Right renal pelvis (tissue), 4 donors: ENCODE measurements at regions not wholly inside any gene's neighbourhood (a gene's known extent, or its start where the extent isn't known, plus 50 kb on each side); places are given as distances from the start of the nearest gene placed in this dataset.
A peak's percentile ranks its signal among the peaks of the same experiment; 100 is the strongest.
"Not testable (repeated sequence)": the region's sequence is repeated elsewhere in the genome, so short reads cannot be mapped to it uniquely, and the experiment has no call there.

Experiments used
- DNase-seq, 4 donors: peaks; one replicate each; pipeline ENCODE4 v3.0.0-alpha.2; 2013; ENCODE audit warnings: low read depth in 4 of 4, low spot score in 3 of 4, missing footprints in 1 of 4

GRCh38 chr4:36582198-36582597 lies 300.8 kb downstream of the DTHD1 start:
- no peak for DNase-seq

- no peak for DNase-seq
Observed at GRCh38 chr4:36587909-36588472, 306.6 kb downstream of the DTHD1 start.

GRCh38 chr4:36590343-36590742 lies 308.9 kb downstream of the DTHD1 start:
- no peak for DNase-seq

- no peak for DNase-seq
Observed at GRCh38 chr4:36601864-36602495, 320.6 kb downstream of the DTHD1 start.

- no peak for DNase-seq
Observed at GRCh38 chr4:36609661-36610060, 328.2 kb downstream of the DTHD1 start.

- no peak for DNase-seq
Observed at GRCh38 chr4:36610628-36611027, 329.2 kb downstream of the DTHD1 start.

- DNase-seq: not testable (repeated sequence)
Observed at GRCh38 chr4:36613142-36613541, 331.7 kb downstream of the DTHD1 start.

- no peak for DNase-seq
Observed at GRCh38 chr4:36614011-36614410, 332.6 kb downstream of the DTHD1 start.

- DNase-seq: no peak
Observed at GRCh38 chr4:36618102-36618501, 336.7 kb downstream of the DTHD1 start.

GRCh38 chr4:36624030-36624429 lies 342.6 kb downstream of the DTHD1 start:
- DNase-seq: no peak

GRCh38 chr4:36638273-36638811 lies 356.9 kb downstream of the DTHD1 start:
- DNase-seq: no peak

- no peak for DNase-seq
Observed at GRCh38 chr4:36640876-36641275, 359.5 kb downstream of the DTHD1 start.

- no peak for DNase-seq
Observed at GRCh38 chr4:36651253-36651652, 369.8 kb downstream of the DTHD1 start.

- no peak for DNase-seq
Observed at GRCh38 chr4:36652857-36653256, 371.4 kb downstream of the DTHD1 start.

- no peak for DNase-seq
Observed at GRCh38 chr4:36665985-36666527, 384.6 kb downstream of the DTHD1 start.

- no peak for DNase-seq
Observed at GRCh38 chr4:36675436-36675835, 394.0 kb downstream of the DTHD1 start.

- DNase-seq: peak in 1 of 4 donors; percentile 3
Observed at GRCh38 chr4:36676139-36677050, 395.0 kb downstream of the DTHD1 start.

GRCh38 chr4:36677112-36677511 lies 395.7 kb downstream of the DTHD1 start:
- DNase-seq: no peak

GRCh38 chr4:36677874-36678273 lies 396.5 kb downstream of the DTHD1 start:
- no peak for DNase-seq

- DNase-seq: no peak
Observed at GRCh38 chr4:36687681-36688080, 406.3 kb downstream of the DTHD1 start.

GRCh38 chr4:36692586-36692985 lies 411.2 kb downstream of the DTHD1 start:
- DNase-seq: no peak
